GM21717 (cell line): ENCODE measurements at regions not wholly inside any gene's neighbourhood (a gene's known extent, or its start where the extent isn't known, plus 50 kb on each side); places are given as distances from the start of the nearest gene placed in this dataset.
"Not testable (repeated sequence)": the region's sequence is repeated elsewhere in the genome, so short reads cannot be mapped to it uniquely, and the experiment has no call there.

Experiments used
- ATAC-seq: cut with Tn5 transposase; IDR thresholded peaks from one replicate; pipeline ENCODE4 v1.9.1; 2021; ENCODE audit warnings: mild to moderate bottlenecking, moderate library complexity; ENCODE audit not compliant: unreplicated experiment

GRCh38 chr6:105884426-105884825 is 201.7 kb upstream of the PRDM1 start:
- ATAC-seq = no peak

- ATAC-seq = no peak
Observed at GRCh38 chr6:105884011-105884410, 202.1 kb upstream of the PRDM1 start.

- no peak for ATAC-seq
Observed at GRCh38 chr6:105882828-105883227, 203.3 kb upstream of the PRDM1 start.

GRCh38 chr6:105882121-105882803 is 203.9 kb upstream of the PRDM1 start:
- no peak for ATAC-seq

- no peak for ATAC-seq
Observed at GRCh38 chr6:105881608-105882007, 204.5 kb upstream of the PRDM1 start.

GRCh38 chr6:105880030-105880492 is 206.1 kb upstream of the PRDM1 start:
- ATAC-seq = no peak

GRCh38 chr6:105879146-105879545 is 207.0 kb upstream of the PRDM1 start:
- no peak for ATAC-seq

GRCh38 chr6:105875974-105876640 is 210.0 kb upstream of the PRDM1 start:
- no peak for ATAC-seq

GRCh38 chr6:105874835-105875626 is 211.1 kb upstream of the PRDM1 start:
- no peak for ATAC-seq

GRCh38 chr6:105873799-105874198 is 212.3 kb upstream of the PRDM1 start:
- ATAC-seq = no peak

GRCh38 chr6:105873211-105873704 is 212.9 kb upstream of the PRDM1 start:
- no peak for ATAC-seq

- ATAC-seq = no peak
Observed at GRCh38 chr6:105872249-105872648, 213.9 kb upstream of the PRDM1 start.

GRCh38 chr6:105871542-105871941 is 214.6 kb upstream of the PRDM1 start:
- ATAC-seq = no peak

- ATAC-seq = no peak
Observed at GRCh38 chr6:105869835-105870440, 216.2 kb upstream of the PRDM1 start.

- no peak for ATAC-seq
Observed at GRCh38 chr6:105868823-105869460, 217.2 kb upstream of the PRDM1 start.

- no peak for ATAC-seq
Observed at GRCh38 chr6:105867821-105868220, 218.3 kb upstream of the PRDM1 start.

GRCh38 chr6:105867277-105867676 is 218.9 kb upstream of the PRDM1 start:
- ATAC-seq = no peak

GRCh38 chr6:105862936-105863607 is 223.1 kb upstream of the PRDM1 start:
- no peak for ATAC-seq

- ATAC-seq = not testable (repeated sequence)
Observed at GRCh38 chr6:105860927-105861326, 225.2 kb upstream of the PRDM1 start.

GRCh38 chr6:105859457-105859856 is 226.7 kb upstream of the PRDM1 start:
- no peak for ATAC-seq
